NCI-H1092 treated with DMSO at 0.1 percent for 48 hours (cell line): ENCODE measurements at regions not wholly inside any gene's neighbourhood (a gene's known extent, or its start where the extent isn't known, plus 50 kb on each side); places are given as distances from the start of the nearest gene placed in this dataset.
A peak's percentile ranks its signal among the peaks of the same experiment; 100 is the strongest.

Experiments used
- DNase-seq: peaks from one replicate; lab custom pipeline; 2025; lab: John Stamatoyannopoulos, UW

- no peak for DNase-seq
Observed at GRCh38 chr18:70513502-70514171, 224.8 kb downstream of the SOCS6 start.

- DNase-seq: no peak
Observed at GRCh38 chr18:70507970-70508369, 219.1 kb downstream of the SOCS6 start.

GRCh38 chr18:70506511-70506910, 217.7 kb downstream of the SOCS6 start:
- no peak for DNase-seq

- no peak for DNase-seq
Observed at GRCh38 chr18:70503060-70503459, 214.2 kb downstream of the SOCS6 start.

- DNase-seq: no peak
Observed at GRCh38 chr18:70501358-70501757, 212.5 kb downstream of the SOCS6 start.

- no peak for DNase-seq
Observed at GRCh38 chr18:70500748-70501147, 211.9 kb downstream of the SOCS6 start.

- DNase-seq: no peak
Observed at GRCh38 chr18:70499218-70499691, 210.4 kb downstream of the SOCS6 start.

GRCh38 chr18:70496353-70497294, 207.8 kb downstream of the SOCS6 start:
- no peak for DNase-seq

GRCh38 chr18:70494524-70494923, 205.7 kb downstream of the SOCS6 start:
- no peak for DNase-seq

GRCh38 chr18:70493461-70493860, 204.6 kb downstream of the SOCS6 start:
- no peak for DNase-seq

GRCh38 chr18:70491734-70492348, 203.0 kb downstream of the SOCS6 start:
- peak; percentile 39 for DNase-seq

- DNase-seq: peak; percentile 72
Observed at GRCh38 chr18:70489986-70490933, 201.4 kb downstream of the SOCS6 start.

GRCh38 chr18:70489571-70489970, 200.7 kb downstream of the SOCS6 start:
- no peak for DNase-seq

GRCh38 chr18:70469916-70470315, 181.1 kb downstream of the SOCS6 start:
- DNase-seq: peak; percentile 22

- DNase-seq: no peak
Observed at GRCh38 chr18:70468861-70469547, 180.2 kb downstream of the SOCS6 start.

- DNase-seq: peak; percentile 93
Observed at GRCh38 chr18:70464343-70465114, 175.7 kb downstream of the SOCS6 start.

GRCh38 chr18:70463085-70463484, 174.2 kb downstream of the SOCS6 start:
- no peak for DNase-seq

GRCh38 chr18:70462078-70462439, 173.2 kb downstream of the SOCS6 start:
- no peak for DNase-seq

- no peak for DNase-seq
Observed at GRCh38 chr18:70461323-70462077, 172.7 kb downstream of the SOCS6 start.
